HepG2 (cell line): ENCODE measurements at regions not wholly inside any gene's neighbourhood (a gene's known extent, or its start where the extent isn't known, plus 50 kb on each side); places are given as distances from the start of the nearest gene placed in this dataset.

Source experiments
- ATAC-seq: fragments of 200-7000 bp; cut with Tn5 transposase; 3 replicates; pipeline ENCODE4 v1.9.1; 2020; ENCODE audit warnings: mild to moderate bottlenecking, moderate library complexity
- BruUV-seq: library from RNA; stranded (reverse); fragments of 400-500 nt; replicated peaks from 2 replicates; lab custom pipeline; 2021; lab: Mats Ljungman, UMichigan
- CTCF ChIA-PET: fragments of 300-600 bp; formaldehyde crosslinking; extraction: SDS; loops from one replicate; lab custom pipeline; 2021; ENCODE audit warnings: low total read pairs, inconsistent platforms, low intra/inter-chr PET ratio; lab: Yijun Ruan, JAX
- POLR2A ChIA-PET: fragments of 350-600 bp; sonication (Branson Sonifier 250); formaldehyde crosslinking; loops from one replicate; lab custom pipeline; 2020; ENCODE audit warnings: antibody characterized with exemption, inconsistent platforms; lab: Yijun Ruan, JAX
- DNase-seq: peaks from one replicate; pipeline ENCODE4 v3.0.0-alpha.2; 2015; ENCODE audit warnings: low spot score
- FAIRE-seq: peaks from 3 replicates; lab custom pipeline; 2011; peaks lifted over from hg19 to GRCh38; lab: Jason Lieb, UNC
- H2AFZ ChIP-seq: one replicate; pipeline ENCODE4 v1.6.1; 2011; ENCODE audit warnings: low read length, inconsistent platforms
- H3K27ac ChIP-seq: fragments of 300-600 bp; 3 replicates; pipeline ENCODE4 v1.8.0; 2011; ENCODE audit warnings: mixed run types, mild to moderate bottlenecking, mixed read lengths, low read length, inconsistent platforms; ENCODE audit not compliant: insufficient read depth; ENCODE audit errors: extremely low read length
- H3K27me3 ChIP-seq, 2 experiments: fragments of 200-600 bp in 1 of 2; 2 replicates in 1 of 2; 3 replicates in 1 of 2; pipeline versions ENCODE4 v1.6.0 to v1.8.0; 2011; ENCODE audit warnings: low read length in 2 of 2, mild to moderate bottlenecking in 2 of 2, moderate library complexity in 2 of 2, inconsistent platforms in 1 of 2; ENCODE audit not compliant: insufficient read depth in 2 of 2, control insufficient read depth in 1 of 2
- H3K36me3 ChIP-seq, 2 experiments: fragments of 200-600 bp in 1 of 2; replicated peaks in 1 of 2; 2 replicates in 1 of 2; 3 replicates in 1 of 2; pipeline versions ENCODE4 v1.5.1 to v1.8.0; 2011; ENCODE audit warnings: low read length in 2 of 2, inconsistent platforms in 1 of 2; ENCODE audit not compliant: insufficient read depth in 2 of 2, control insufficient read depth in 1 of 2
- H3K4me1 ChIP-seq: 2 replicates; pipeline ENCODE4 v1.5.1; 2012; ENCODE audit warnings: low read length, inconsistent platforms; ENCODE audit not compliant: insufficient read depth
- H3K4me2 ChIP-seq: 2 replicates; pipeline ENCODE4 v1.6.0; 2011; ENCODE audit warnings: low read depth, low read length, inconsistent platforms
- H3K4me3 ChIP-seq, 3 experiments: fragments of 200-600 bp in 1 of 3; sonication (generic), shearing (Covaris generic) in 1 of 3; replicated peaks in 1 of 3; 2 replicates each; pipeline ENCODE4 v1.5.1; 2011 to 2016; ENCODE audit warnings: low read length in 3 of 3, inconsistent platforms in 2 of 3, low read depth in 2 of 3, mild to moderate bottlenecking in 2 of 3, control low read depth in 1 of 3, mixed read lengths in 1 of 3; ENCODE audit not compliant: insufficient read depth in 1 of 3
- H3K79me2 ChIP-seq: one replicate; pipeline ENCODE4 v1.6.1; 2011; ENCODE audit warnings: low read length, inconsistent platforms; ENCODE audit not compliant: insufficient read depth
- H3K9ac ChIP-seq: 2 replicates; pipeline ENCODE4 v1.6.0; 2011; ENCODE audit warnings: mild to moderate bottlenecking, low read depth, low read length, inconsistent platforms; ENCODE audit not compliant: insufficient read depth
- H3K9me3 ChIP-seq: 2 replicates; pipeline ENCODE4 v1.5.1; 2012; ENCODE audit warnings: mild to moderate bottlenecking, low read length
- H4K20me1 ChIP-seq: 2 replicates; pipeline ENCODE4 v1.6.0; 2011; ENCODE audit warnings: inconsistent platforms, mild to moderate bottlenecking, low read length, moderate library complexity; ENCODE audit not compliant: insufficient read depth
- EP300 ChIP-seq, 3 experiments: sonication (generic) in 1 of 3; formaldehyde crosslinking in 1 of 3; IDR thresholded peaks; 2 replicates each; pipeline versions ENCODE4 v1.5.1 to v1.6.1; 2011 to 2020; ENCODE audit warnings: low read depth in 2 of 3, low read length in 2 of 3, borderline replicate concordance in 1 of 3, improper control_type of control experiment in 1 of 3, mild to moderate bottlenecking in 1 of 3, missing genetic modification reagents in 1 of 3, moderate library complexity in 1 of 3
- GABPB1 ChIP-seq: IDR thresholded peaks from 2 replicates; pipeline ENCODE4 v1.6.1; 2016; ENCODE audit warnings: mild to moderate bottlenecking, missing genetic modification reagents, moderate library complexity, missing compliant biosample characterization
- GTF3A ChIP-seq: sonication (generic); formaldehyde crosslinking; conservative IDR thresholded peaks from 2 replicates; pipeline ENCODE4 v1.4.0; 2020; ENCODE audit warnings: mild to moderate bottlenecking, missing genetic modification reagents
- JUND ChIP-seq: sonication (generic); formaldehyde crosslinking; IDR thresholded peaks from 2 replicates; pipeline ENCODE4 v1.8.0; 2022; ENCODE audit warnings: mild to moderate bottlenecking, missing genetic modification reagents
- KLF9 ChIP-seq: IDR thresholded peaks from 2 replicates; pipeline ENCODE4 v1.6.1; 2016; ENCODE audit warnings: low read depth
- KMT2A ChIP-seq: sonication (generic); formaldehyde crosslinking; IDR thresholded peaks from 2 replicates; pipeline ENCODE4 v1.4.0; 2020; ENCODE audit warnings: missing genetic modification reagents
- MED8 ChIP-seq: sonication (generic); formaldehyde crosslinking; IDR thresholded peaks from 2 replicates; pipeline ENCODE4 v1.8.1; 2023; ENCODE audit warnings: mild to moderate bottlenecking, missing genetic modification reagents; ENCODE audit not compliant: insufficient replicate concordance
- NR1H2 ChIP-seq: sonication (generic); formaldehyde crosslinking; IDR thresholded peaks from 2 replicates; pipeline ENCODE4 v1.8.1; 2022; ENCODE audit warnings: low read depth, missing genetic modification reagents, borderline replicate concordance
- SMC3 ChIP-seq: IDR thresholded peaks from 2 replicates; pipeline ENCODE4 v1.6.1; 2011; ENCODE audit warnings: low read length, improper control_type of control experiment
- SMYD3 ChIP-seq: sonication (generic); formaldehyde crosslinking; IDR thresholded peaks from 2 replicates; pipeline ENCODE4 v1.8.1; 2023; ENCODE audit warnings: mild to moderate bottlenecking, missing genetic modification reagents
- SOX13 ChIP-seq, 3 experiments: fragments of 450-650 bp in 1 of 3; sonication (generic) in 1 of 3; formaldehyde crosslinking in 1 of 3; IDR thresholded peaks in 2 of 3; conservative IDR thresholded peaks in 1 of 3; 2 replicates each; pipeline versions ENCODE4 v1.5.0 to v1.6.1; 2016 to 2020; ENCODE audit warnings: antibody characterized with exemption in 1 of 3, mild to moderate bottlenecking in 1 of 3, missing compliant biosample characterization in 1 of 3, missing genetic modification reagents in 1 of 3, moderate library complexity in 1 of 3
- SRSF1 ChIP-seq: fragments of 200-400 bp; formaldehyde crosslinking; optimal IDR thresholded peaks from 2 replicates; pipeline ENCODE3; 2017; ENCODE audit warnings: mild to moderate bottlenecking, low read depth, low read length, moderate library complexity
- TBX2 ChIP-seq: sonication (generic); formaldehyde crosslinking; IDR thresholded peaks from 2 replicates; pipeline ENCODE4 v1.5.0; 2020; ENCODE audit warnings: missing genetic modification reagents, mild to moderate bottlenecking, borderline replicate concordance
- TCF7L2 ChIP-seq: IDR thresholded peaks from 2 replicates; pipeline ENCODE4 v1.6.1; 2011; ENCODE audit warnings: mild to moderate bottlenecking, low read depth, low read length, moderate library complexity
- ZNF260 ChIP-seq: sonication (generic); formaldehyde crosslinking; IDR thresholded peaks from 2 replicates; pipeline ENCODE4 v1.4.0; 2020; ENCODE audit warnings: missing genetic modification reagents, low read depth, mild to moderate bottlenecking, borderline replicate concordance
- ZNF276 ChIP-seq: sonication (generic); formaldehyde crosslinking; IDR thresholded peaks from 2 replicates; pipeline ENCODE4 v1.4.0; 2020; ENCODE audit warnings: mild to moderate bottlenecking, low read depth, missing genetic modification reagents
- ZNF329 ChIP-seq: sonication (generic); formaldehyde crosslinking; IDR thresholded peaks from 2 replicates; pipeline ENCODE4 v1.9.0; 2021; ENCODE audit warnings: low read depth, mild to moderate bottlenecking, missing genetic modification reagents
- ZNF83 ChIP-seq: sonication (generic); formaldehyde crosslinking; IDR thresholded peaks from 2 replicates; pipeline ENCODE4 v1.4.0; 2020; ENCODE audit warnings: missing genetic modification reagents, mild to moderate bottlenecking, borderline replicate concordance
- WGBS: methylation state at CpG from one replicate; pipeline ENCODE4 v1.1.6; 2017; ENCODE audit warnings: low lambda C conversion rate; 5-methylcytosine and 5-hydroxymethylcytosine counted together
- in situ Hi-C: cut with HindIII; loops from 2 replicates; pipeline ENCODE4 v1.10.0; 2017; ENCODE audit warnings: low pct_unique_long_range_greater_than_20kb; ENCODE audit not compliant: extremely low pct_ligation_motif_present
- intact Hi-C: fragments of 100-400 bp; cut with micrococcal nuclease; formaldehyde crosslinking; loops from one replicate; pipeline ENCODE4 v1.10.0; 2022; ENCODE audit not compliant: unreplicated experiment
- TF ChIP-seq, protein P1 (sequence below): sonication (generic); formaldehyde crosslinking; IDR thresholded peaks from 2 replicates; pipeline ENCODE4 v1.5.1; 2020; ENCODE audit warnings: mild to moderate bottlenecking, missing genetic modification reagents, moderate library complexity

DNA sequence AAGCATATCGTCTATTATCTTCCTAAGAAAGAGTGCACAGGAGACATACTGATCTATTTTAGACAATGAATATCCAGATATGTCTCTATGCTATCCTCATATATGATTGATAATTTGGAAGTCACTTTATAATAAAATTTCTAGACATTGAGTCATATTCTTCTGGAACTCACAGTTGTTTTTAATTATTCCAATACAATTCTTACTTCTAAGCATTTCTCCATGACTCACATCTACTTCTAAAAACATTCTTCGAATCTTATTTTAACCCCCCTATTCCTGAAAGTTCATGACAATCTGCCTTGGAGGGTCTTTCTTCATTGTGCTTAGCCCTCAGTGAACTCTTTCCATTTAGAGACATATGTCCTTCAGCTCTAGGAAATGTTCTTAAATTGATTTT, 368.1 kb downstream of the MDFIC start (continued):
- TF ChIP-seq SRSF1 = no peak
- TF ChIP-seq KMT2A = no peak
- TF ChIP-seq, all 625 proteins: peak for 0

DNA sequence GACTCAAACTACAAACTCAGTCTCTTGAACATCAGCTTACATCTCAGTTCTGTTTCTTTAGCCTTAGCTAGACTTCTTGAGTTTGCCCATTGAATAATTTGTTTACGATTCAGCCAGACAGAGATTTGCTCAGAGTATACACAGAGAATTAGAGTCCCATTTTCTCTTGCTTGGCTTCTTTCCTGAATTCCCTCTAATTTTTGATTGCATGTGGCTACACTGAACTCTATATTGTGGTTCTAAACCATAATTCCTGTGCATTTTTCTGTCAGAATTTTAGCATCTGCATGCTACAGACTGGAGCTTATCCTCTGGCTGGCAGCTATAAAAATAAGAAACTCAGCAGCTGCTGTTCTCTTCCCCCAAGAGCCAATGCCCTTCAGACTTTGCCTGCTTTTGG, 354.9 kb downstream of the MDFIC start:
- DNase-seq = no peak
- POLR2A ChIA-PET = no interaction called here
- BruUV-seq = no TSS peak
- TF ChIP-seq ZNF83 (no peak), SMC3 (no peak), ZNF329 (CRISPR knock-in tag) (no peak), SOX13 (IDR thresholded peaks at IDR 0.05) (no peak), SOX13 (CRISPR knock-in tag; conservative IDR thresholded peaks at IDR 0.05 in 1 of 2, IDR thresholded peaks at IDR 0.05 in 1 of 2) (no peak), TCF7L2 (no peak), SMYD3 (CRISPR knock-in tag) (no peak), TBX2 (no peak), GABPB1 (CRISPR knock-in tag) (no peak), MED8 (no peak), ZNF260 (no peak), NR1H2 (CRISPR knock-in tag) (no peak), GTF3A (no peak), KLF9 (CRISPR knock-in tag) (no peak), ZNF276 (no peak), JUND (CRISPR knock-in tag) (no peak), EP300 (IDR thresholded peaks at IDR 0.05; ENCODE audit: low read depth in 2 of 2, low read length in 2 of 2) (no peak), EP300 (CRISPR knock-in tag; IDR thresholded peaks at IDR 0.05; ENCODE audit: borderline replicate concordance) (no peak)
- TF ChIP-seq, protein P1, sequence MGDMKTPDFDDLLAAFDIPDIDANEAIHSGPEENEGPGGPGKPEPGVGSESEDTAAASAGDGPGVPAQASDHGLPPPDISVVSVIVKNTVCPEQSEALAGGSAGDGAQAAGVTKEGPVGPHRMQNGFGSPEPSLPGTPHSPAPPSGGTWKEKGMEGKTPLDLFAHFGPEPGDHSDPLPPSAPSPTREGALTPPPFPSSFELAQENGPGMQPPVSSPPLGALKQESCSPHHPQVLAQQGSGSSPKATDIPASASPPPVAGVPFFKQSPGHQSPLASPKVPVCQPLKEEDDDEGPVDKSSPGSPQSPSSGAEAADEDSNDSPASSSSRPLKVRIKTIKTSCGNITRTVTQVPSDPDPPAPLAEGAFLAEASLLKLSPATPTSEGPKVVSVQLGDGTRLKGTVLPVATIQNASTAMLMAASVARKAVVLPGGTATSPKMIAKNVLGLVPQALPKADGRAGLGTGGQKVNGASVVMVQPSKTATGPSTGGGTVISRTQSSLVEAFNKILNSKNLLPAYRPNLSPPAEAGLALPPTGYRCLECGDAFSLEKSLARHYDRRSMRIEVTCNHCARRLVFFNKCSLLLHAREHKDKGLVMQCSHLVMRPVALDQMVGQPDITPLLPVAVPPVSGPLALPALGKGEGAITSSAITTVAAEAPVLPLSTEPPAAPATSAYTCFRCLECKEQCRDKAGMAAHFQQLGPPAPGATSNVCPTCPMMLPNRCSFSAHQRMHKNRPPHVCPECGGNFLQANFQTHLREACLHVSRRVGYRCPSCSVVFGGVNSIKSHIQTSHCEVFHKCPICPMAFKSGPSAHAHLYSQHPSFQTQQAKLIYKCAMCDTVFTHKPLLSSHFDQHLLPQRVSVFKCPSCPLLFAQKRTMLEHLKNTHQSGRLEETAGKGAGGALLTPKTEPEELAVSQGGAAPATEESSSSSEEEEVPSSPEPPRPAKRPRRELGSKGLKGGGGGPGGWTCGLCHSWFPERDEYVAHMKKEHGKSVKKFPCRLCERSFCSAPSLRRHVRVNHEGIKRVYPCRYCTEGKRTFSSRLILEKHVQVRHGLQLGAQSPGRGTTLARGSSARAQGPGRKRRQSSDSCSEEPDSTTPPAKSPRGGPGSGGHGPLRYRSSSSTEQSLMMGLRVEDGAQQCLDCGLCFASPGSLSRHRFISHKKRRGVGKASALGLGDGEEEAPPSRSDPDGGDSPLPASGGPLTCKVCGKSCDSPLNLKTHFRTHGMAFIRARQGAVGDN = no peak

More for the DNA sequence above, 354.9 kb downstream of the MDFIC start:
- 16% methylated on average over 1 of the region's 1 CpG for WGBS
- intact Hi-C loops = no loop called here
- H4K20me1 ChIP-seq = no peaks in the 10 kb centered on the region
- in situ Hi-C loops = no loop called here
- ATAC-seq (no peak), FAIRE-seq (no peak)
- no peak overlapping the region for H3K4me2 ChIP-seq
- CTCF ChIA-PET = no interaction called here
- H2AFZ ChIP-seq = no peak overlapping the region
- no peaks in the 10 kb centered on the region for H3K36me3 ChIP-seq
- H3K79me2 ChIP-seq = no peaks in the 10 kb centered on the region
- no peak overlapping the region for H3K9ac ChIP-seq
- no peaks in the 10 kb centered on the region for H3K27me3 ChIP-seq
- H3K4me3 ChIP-seq = no peak overlapping the region
- H3K4me1 ChIP-seq = no peaks in the 10 kb centered on the region
- no peak overlapping the region for H3K27ac ChIP-seq
- no peaks in the 10 kb centered on the region; the same call in 1 of the 2 replicates for H3K9me3 ChIP-seq
